ENCODE measurements at regions not wholly inside any gene's neighbourhood (a gene's known extent, or its start where the extent isn't known, plus 50 kb on each side); places are given as distances from the start of the nearest gene placed in this dataset.

DNA sequence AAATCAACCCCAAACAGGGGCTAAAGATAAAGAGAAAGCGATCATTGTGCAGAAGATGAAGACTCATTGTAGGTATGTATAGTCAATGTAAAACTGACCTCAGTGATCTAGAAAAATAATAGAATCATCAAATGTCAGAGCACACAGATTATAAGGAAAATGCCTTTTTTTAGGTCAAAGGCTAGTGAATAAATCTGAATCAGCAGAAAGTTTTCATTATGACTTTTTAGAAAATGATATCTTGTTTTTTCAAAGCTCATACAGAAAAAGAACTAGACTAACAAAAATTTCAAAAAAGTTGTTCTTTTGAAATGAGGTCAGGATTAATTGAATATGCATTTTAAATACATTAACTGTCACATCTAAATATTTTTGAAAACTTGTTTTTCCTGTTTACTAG, 60.2 kb upstream of the STEAP4 start:
- H3K4me3 ChIP-seq (ENCODE audit: low read depth, low read length), result no peak overlapping the region

DNA sequence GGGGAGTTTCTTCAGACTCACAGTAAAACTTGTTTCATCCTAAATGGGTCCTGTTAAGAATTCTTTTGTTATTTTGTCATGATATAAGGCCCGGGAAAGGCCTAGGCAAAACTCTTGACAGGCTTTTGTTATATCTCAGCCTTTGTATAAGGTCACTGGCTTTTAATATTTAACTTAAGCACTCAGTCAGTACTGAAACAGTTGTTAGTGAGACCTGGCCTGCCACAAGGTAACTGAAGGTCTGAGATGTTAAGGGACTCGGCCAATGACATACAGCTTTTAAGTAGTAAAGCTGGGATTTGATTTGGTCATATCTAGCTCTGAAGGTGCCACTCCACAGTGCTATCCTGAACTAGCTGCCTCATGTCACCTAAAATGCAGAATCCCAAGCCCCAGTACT, 57.2 kb upstream of the STEAP4 start:
- TF ChIP-seq, protein P1, sequence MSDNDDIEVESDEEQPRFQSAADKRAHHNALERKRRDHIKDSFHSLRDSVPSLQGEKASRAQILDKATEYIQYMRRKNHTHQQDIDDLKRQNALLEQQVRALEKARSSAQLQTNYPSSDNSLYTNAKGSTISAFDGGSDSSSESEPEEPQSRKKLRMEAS (IDR thresholded peaks at IDR 0.05; ENCODE audit: low read depth, low read length), result no peak
- TF ChIP-seq MYC (IDR thresholded peaks at IDR 0.05; ENCODE audit: low read depth, low read length) (no peak), POLR2A (IDR thresholded peaks at IDR 0.05; ENCODE audit: extremely low read depth, insufficient read length) (no peak)
- TF ChIP-seq, protein P2, sequence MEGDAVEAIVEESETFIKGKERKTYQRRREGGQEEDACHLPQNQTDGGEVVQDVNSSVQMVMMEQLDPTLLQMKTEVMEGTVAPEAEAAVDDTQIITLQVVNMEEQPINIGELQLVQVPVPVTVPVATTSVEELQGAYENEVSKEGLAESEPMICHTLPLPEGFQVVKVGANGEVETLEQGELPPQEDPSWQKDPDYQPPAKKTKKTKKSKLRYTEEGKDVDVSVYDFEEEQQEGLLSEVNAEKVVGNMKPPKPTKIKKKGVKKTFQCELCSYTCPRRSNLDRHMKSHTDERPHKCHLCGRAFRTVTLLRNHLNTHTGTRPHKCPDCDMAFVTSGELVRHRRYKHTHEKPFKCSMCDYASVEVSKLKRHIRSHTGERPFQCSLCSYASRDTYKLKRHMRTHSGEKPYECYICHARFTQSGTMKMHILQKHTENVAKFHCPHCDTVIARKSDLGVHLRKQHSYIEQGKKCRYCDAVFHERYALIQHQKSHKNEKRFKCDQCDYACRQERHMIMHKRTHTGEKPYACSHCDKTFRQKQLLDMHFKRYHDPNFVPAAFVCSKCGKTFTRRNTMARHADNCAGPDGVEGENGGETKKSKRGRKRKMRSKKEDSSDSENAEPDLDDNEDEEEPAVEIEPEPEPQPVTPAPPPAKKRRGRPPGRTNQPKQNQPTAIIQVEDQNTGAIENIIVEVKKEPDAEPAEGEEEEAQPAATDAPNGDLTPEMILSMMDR (IDR thresholded peaks at IDR 0.05; ENCODE audit: low read depth, low read length), result no peak
- no peak for DNase-seq (ENCODE audit: low read depth)
- no peak overlapping the region for H3K4me3 ChIP-seq (ENCODE audit: low read depth, low read length)

More for the DNA sequence above, 60.2 kb upstream of the STEAP4 start:
- TF ChIP-seq, protein P2 (IDR thresholded peaks at IDR 0.05; ENCODE audit: low read depth, low read length), result no peak
- TF ChIP-seq MYC (IDR thresholded peaks at IDR 0.05; ENCODE audit: low read depth, low read length) (no peak), POLR2A (IDR thresholded peaks at IDR 0.05; ENCODE audit: extremely low read depth, insufficient read length) (no peak)
- no peak for DNase-seq (ENCODE audit: low read depth)

GRCh38 chr7:88363249-88363648, 56.6 kb upstream of the STEAP4 start:
- TF ChIP-seq MYC (IDR thresholded peaks at IDR 0.05; ENCODE audit: low read depth, low read length), result no peak
- TF ChIP-seq POLR2A (IDR thresholded peaks at IDR 0.05; ENCODE audit: extremely low read depth, insufficient read length), result no peak
- TF ChIP-seq, protein P1 (IDR thresholded peaks at IDR 0.05; ENCODE audit: low read depth, low read length), result no peak
- TF ChIP-seq, protein P2 (IDR thresholded peaks at IDR 0.05; ENCODE audit: low read depth, low read length), result no peak
- no peak for DNase-seq (ENCODE audit: low read depth)
- H3K4me3 ChIP-seq (ENCODE audit: low read depth, low read length), result no peak overlapping the region

GRCh38 chr7:88361357-88361756, 54.7 kb upstream of the STEAP4 start:
- H3K4me3 ChIP-seq (ENCODE audit: low read depth, low read length), result no peak overlapping the region
- DNase-seq (ENCODE audit: low read depth), result no peak
- TF ChIP-seq MYC (IDR thresholded peaks at IDR 0.05; ENCODE audit: low read depth, low read length), result no peak
- TF ChIP-seq, protein P1 (IDR thresholded peaks at IDR 0.05; ENCODE audit: low read depth, low read length), result no peak
- TF ChIP-seq, protein P2 (IDR thresholded peaks at IDR 0.05; ENCODE audit: low read depth, low read length), result no peak
- no peak for TF ChIP-seq POLR2A (IDR thresholded peaks at IDR 0.05; ENCODE audit: extremely low read depth, insufficient read length)

- no peak for DNase-seq (ENCODE audit: low read depth)
- H3K4me3 ChIP-seq (ENCODE audit: low read depth, low read length), result no peak overlapping the region
- TF ChIP-seq MYC (IDR thresholded peaks at IDR 0.05; ENCODE audit: low read depth, low read length) (no peak), POLR2A (IDR thresholded peaks at IDR 0.05; ENCODE audit: extremely low read depth, insufficient read length) (no peak)
- TF ChIP-seq, protein P1 (IDR thresholded peaks at IDR 0.05; ENCODE audit: low read depth, low read length), result no peak
- TF ChIP-seq, protein P2 (IDR thresholded peaks at IDR 0.05; ENCODE audit: low read depth, low read length), result no peak
Observed at GRCh38 chr7:88358881-88359280, 52.2 kb upstream of the STEAP4 start.

DNA sequence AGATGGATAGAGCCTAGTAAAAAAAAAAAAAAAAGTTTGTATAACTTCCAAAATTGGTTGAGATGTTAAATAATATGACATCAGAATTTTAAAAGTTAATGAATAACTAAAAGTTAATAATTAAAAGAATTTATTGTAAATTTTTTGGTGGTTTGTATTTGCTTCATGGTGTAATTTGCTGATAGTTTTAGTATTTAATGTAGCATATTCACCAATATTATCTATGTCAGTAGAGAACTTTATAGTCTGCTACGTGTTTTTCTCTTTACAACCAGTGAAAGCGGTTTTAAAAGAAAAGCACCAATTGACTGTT, 51.8 kb upstream of the STEAP4 start:
- no peak for DNase-seq (ENCODE audit: low read depth)
- TF ChIP-seq POLR2A (IDR thresholded peaks at IDR 0.05; ENCODE audit: extremely low read depth, insufficient read length), result no peak
- TF ChIP-seq, protein P2 (IDR thresholded peaks at IDR 0.05; ENCODE audit: low read depth, low read length), result no peak
- TF ChIP-seq, protein P1 (IDR thresholded peaks at IDR 0.05; ENCODE audit: low read depth, low read length), result no peak
- no peak for TF ChIP-seq MYC (IDR thresholded peaks at IDR 0.05; ENCODE audit: low read depth, low read length)
- H3K4me3 ChIP-seq (ENCODE audit: low read depth, low read length), result no peak overlapping the region
